Activated CD4-positive, alpha-beta T cell treated with anti-CD3 and anti-CD28 coated beads, Interleukin-2, amount 10 ng/mL, durations not matched to agents 7 days and 5 days (primary cell): ENCODE measurements at regions not wholly inside any gene's neighbourhood (a gene's known extent, or its start where the extent isn't known, plus 50 kb on each side); places are given as distances from the start of the nearest gene placed in this dataset.

Experiments used
- CTCF ChIA-PET: fragments of 350-600 bp; sonication (Branson Sonifier 250); formaldehyde crosslinking; loops from one replicate; lab custom pipeline; 2021; ENCODE audit warnings: antibody characterized with exemption; lab: Charles Lee
- POLR2A ChIA-PET: fragments of 350-600 bp; sonication (Branson Sonifier 250); formaldehyde crosslinking; loops from one replicate; lab custom pipeline; 2021; ENCODE audit warnings: antibody characterized with exemption; lab: Charles Lee
- DNase-seq: peaks from one replicate; pipeline ENCODE4 v3.0.0-alpha.2; 2020
- H3K27ac Mint-ChIP-seq: one replicate; pipeline ENCODE4 v1.8.0; 2021; ENCODE audit warnings: mild to moderate bottlenecking, moderate library complexity, mixed read lengths
- H3K27me3 Mint-ChIP-seq: one replicate; pipeline ENCODE4 v1.8.0; 2021; ENCODE audit warnings: mixed read lengths
- H3K36me3 Mint-ChIP-seq: one replicate; pipeline ENCODE4 v1.8.0; 2021; ENCODE audit warnings: low read depth, mixed read lengths
- H3K4me1 Mint-ChIP-seq: one replicate; pipeline ENCODE4 v1.8.0; 2021; ENCODE audit warnings: mixed read lengths
- H3K4me3 Mint-ChIP-seq: one replicate; pipeline ENCODE4 v1.8.0; 2021; ENCODE audit warnings: mild to moderate bottlenecking, moderate library complexity, mixed read lengths
- H3K9me3 Mint-ChIP-seq: one replicate; pipeline ENCODE4 v1.8.0; 2021; ENCODE audit warnings: mixed read lengths

- H3K27ac Mint-ChIP-seq: peak overlapping the region; percentile 16
- no peak overlapping the region for H3K4me3 Mint-ChIP-seq
- H3K36me3 Mint-ChIP-seq: no peaks in the 10 kb centered on the region
- H3K4me1 Mint-ChIP-seq: no peaks in the 10 kb centered on the region
- no peak for DNase-seq
- H3K27me3 Mint-ChIP-seq: no peaks in the 10 kb centered on the region
- ChIA-PET CTCF (interaction anchor here (0.6 kb wide), 1 partner anchor 72 kb away, joined by 3 read pairs; no protein-coding TSS in a partner anchor), POLR2A (no interaction called here)
- H3K9me3 Mint-ChIP-seq: no peaks in the 10 kb centered on the region
Measured at GRCh38 chr9:129287619-129288305, 109.7 kb upstream of the IER5L start.

GRCh38 chr9:129285979-129286772 is 108.1 kb upstream of the IER5L start:
- peak overlapping the region; percentile 4 for H3K27ac Mint-ChIP-seq
- ChIA-PET CTCF (interaction anchor here (0.5 to 0.9 kb wide), 2 partner anchors 112 to 322 kb away, joined by 3 to 5 read pairs; no protein-coding TSS in a partner anchor), POLR2A (no interaction called here)
- H3K36me3 Mint-ChIP-seq: no peaks in the 10 kb centered on the region
- no peaks in the 10 kb centered on the region for H3K27me3 Mint-ChIP-seq
- no peaks in the 10 kb centered on the region for H3K9me3 Mint-ChIP-seq
- no peaks in the 10 kb centered on the region for H3K4me1 Mint-ChIP-seq
- H3K4me3 Mint-ChIP-seq: no peak overlapping the region
- DNase-seq: no peak

DNA sequence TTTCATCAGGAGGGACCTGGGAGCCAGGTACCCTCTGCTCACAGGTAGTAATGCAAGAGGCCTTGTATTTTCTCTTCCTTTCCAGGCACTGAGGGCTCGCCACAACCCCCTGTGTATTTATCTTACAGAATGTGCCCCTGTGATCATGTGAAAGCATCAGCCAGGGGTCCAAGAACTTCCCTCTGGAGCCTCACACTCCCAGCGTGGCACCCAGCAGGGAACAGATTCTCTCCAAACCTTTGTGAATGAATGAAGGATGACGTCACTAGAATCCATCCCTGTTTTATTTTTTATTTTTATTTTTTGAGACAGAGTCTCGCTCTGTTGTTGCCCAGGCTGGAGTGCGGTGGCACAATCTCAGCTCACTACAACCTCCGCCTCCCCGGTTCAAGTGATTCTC is 107.3 kb upstream of the IER5L start:
- ChIA-PET CTCF (no interaction called here), POLR2A (no interaction called here)
- no peaks in the 10 kb centered on the region for H3K36me3 Mint-ChIP-seq
- H3K4me3 Mint-ChIP-seq: no peak overlapping the region
- no peak for DNase-seq
- H3K27me3 Mint-ChIP-seq: no peaks in the 10 kb centered on the region
- no peak overlapping the region for H3K27ac Mint-ChIP-seq
- H3K9me3 Mint-ChIP-seq: no peaks in the 10 kb centered on the region
- H3K4me1 Mint-ChIP-seq: no peaks in the 10 kb centered on the region

GRCh38 chr9:129284607-129285291 is 106.7 kb upstream of the IER5L start:
- Mint-ChIP-seq H3K4me1 (no peaks in the 10 kb centered on the region), H3K27ac (no peak overlapping the region), H3K9me3 (no peaks in the 10 kb centered on the region), H3K36me3 (no peaks in the 10 kb centered on the region), H3K4me3 (no peak overlapping the region), H3K27me3 (no peaks in the 10 kb centered on the region)
- DNase-seq: no peak
- CTCF ChIA-PET: no interaction called here
- POLR2A ChIA-PET: no interaction called here

DNA sequence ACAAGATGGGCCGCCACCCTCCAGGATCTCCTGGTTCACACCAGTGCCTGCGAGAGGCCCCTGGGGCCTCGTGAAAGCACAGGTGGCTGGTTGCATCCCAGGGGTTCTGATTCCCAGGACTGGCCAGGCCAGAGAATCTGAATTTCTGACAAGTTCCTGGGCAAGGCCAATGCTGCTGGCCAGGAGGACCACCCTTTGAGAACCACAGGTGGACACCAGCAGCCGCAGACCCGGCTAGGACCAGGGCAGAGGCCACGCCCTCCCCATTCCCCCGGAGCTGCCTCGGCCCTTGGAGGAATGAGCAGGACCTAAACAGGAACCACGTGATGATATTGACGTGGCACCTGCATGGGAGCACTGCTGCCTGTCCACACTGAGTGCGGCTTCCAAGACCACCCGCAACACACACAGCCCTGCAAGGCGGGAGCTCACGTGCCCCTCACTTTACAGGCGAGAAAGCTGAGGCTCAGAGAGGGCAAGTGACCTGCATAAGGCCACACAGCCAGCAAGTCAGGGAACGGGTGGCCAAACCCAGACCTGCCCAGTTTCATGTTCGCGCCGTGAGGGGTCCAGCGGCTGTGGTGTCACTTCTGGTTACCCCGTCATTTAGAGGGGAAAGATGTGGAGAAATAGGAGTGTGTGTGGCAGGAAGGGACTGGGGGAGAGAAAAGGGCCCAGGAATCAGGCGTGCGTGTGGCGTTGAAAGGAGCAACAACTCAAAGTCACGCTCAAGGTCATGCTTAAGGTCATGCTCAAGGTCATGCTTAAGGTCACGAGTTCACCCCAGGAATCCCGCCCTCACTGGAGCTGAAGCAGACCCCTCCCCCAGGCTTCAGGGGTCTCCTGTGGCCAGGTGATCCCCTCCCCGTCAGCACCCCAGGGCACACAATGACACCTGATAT is 105.9 kb upstream of the IER5L start:
- Mint-ChIP-seq H3K27ac (no peak overlapping the region), H3K36me3 (no peaks in the 10 kb centered on the region), H3K27me3 (no peaks in the 10 kb centered on the region), H3K9me3 (no peaks in the 10 kb centered on the region), H3K4me1 (no peaks in the 10 kb centered on the region), H3K4me3 (no peak overlapping the region)
- CTCF ChIA-PET: no interaction called here
- DNase-seq: no peak
- POLR2A ChIA-PET: no interaction called here

- ChIA-PET CTCF (interaction anchor here (1.8 kb wide), 1 partner anchor 10 kb away, joined by 7 read pairs; no protein-coding TSS in a partner anchor), POLR2A (no interaction called here)
- H3K4me3 Mint-ChIP-seq: no peak overlapping the region
- DNase-seq: no peak
- H3K4me1 Mint-ChIP-seq: no peaks in the 10 kb centered on the region
- no peaks in the 10 kb centered on the region for H3K36me3 Mint-ChIP-seq
- H3K9me3 Mint-ChIP-seq: no peaks in the 10 kb centered on the region
- H3K27me3 Mint-ChIP-seq: no peaks in the 10 kb centered on the region
- no peak overlapping the region for H3K27ac Mint-ChIP-seq
Measured at GRCh38 chr9:129283291-129283691, 105.2 kb upstream of the IER5L start.

DNA sequence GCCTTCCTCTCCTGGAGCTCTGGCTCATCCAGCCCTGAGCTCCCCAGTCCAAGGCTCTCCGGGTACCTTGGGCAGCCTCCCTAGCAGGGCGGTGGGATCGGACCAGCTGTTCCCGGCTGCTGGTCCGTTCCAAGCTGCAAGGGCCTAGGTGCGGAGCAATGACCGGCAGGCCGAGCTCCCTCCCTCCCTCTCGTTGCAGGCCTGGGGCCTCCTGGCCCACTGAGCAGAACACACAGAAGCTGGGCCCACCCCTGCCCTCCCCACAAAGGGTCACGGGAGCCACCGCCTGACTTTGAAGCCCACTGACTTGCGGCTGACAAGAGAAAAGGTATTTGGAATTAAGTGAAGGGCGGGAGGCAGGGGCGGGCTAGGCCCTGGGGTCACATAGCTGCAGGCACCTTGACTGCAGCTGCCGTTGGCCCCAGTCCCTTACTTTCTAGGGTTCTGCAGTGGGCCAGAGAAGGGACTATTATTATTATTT is 104.7 kb upstream of the IER5L start:
- POLR2A ChIA-PET: interaction anchor here (0.6 kb wide), 1 partner anchor 62 kb away, joined by 3 read pairs; no protein-coding TSS in a partner anchor
- CTCF ChIA-PET: interaction anchor here (1.8 kb wide), 1 partner anchor 10 kb away, joined by 7 read pairs; no protein-coding TSS in a partner anchor
- no peaks in the 10 kb centered on the region for H3K27me3 Mint-ChIP-seq
- H3K36me3 Mint-ChIP-seq: no peaks in the 10 kb centered on the region
- no peaks in the 10 kb centered on the region for H3K9me3 Mint-ChIP-seq
- H3K4me1 Mint-ChIP-seq: no peaks in the 10 kb centered on the region
- no peak overlapping the region for H3K27ac Mint-ChIP-seq
- peak; percentile 4 for DNase-seq
- H3K4me3 Mint-ChIP-seq: no peak overlapping the region

- Mint-ChIP-seq H3K27ac (no peak overlapping the region), H3K36me3 (no peaks in the 10 kb centered on the region), H3K4me3 (no peak overlapping the region), H3K27me3 (no peaks in the 10 kb centered on the region), H3K9me3 (no peaks in the 10 kb centered on the region), H3K4me1 (no peaks in the 10 kb centered on the region)
- POLR2A ChIA-PET: interaction anchor here (0.6 kb wide), 1 partner anchor 61 kb away, joined by 3 read pairs; no protein-coding TSS in a partner anchor
- DNase-seq: no peak
- CTCF ChIA-PET: interaction anchor here (1.8 kb wide), 1 partner anchor 9 kb away, joined by 7 read pairs; no protein-coding TSS in a partner anchor
Measured at GRCh38 chr9:129282272-129282671, 104.2 kb upstream of the IER5L start.

GRCh38 chr9:129281506-129282145 is 103.6 kb upstream of the IER5L start:
- Mint-ChIP-seq H3K27me3 (peaks cover 4% of the 10 kb centered on the region), H3K27ac (no peak overlapping the region), H3K9me3 (no peaks in the 10 kb centered on the region), H3K4me3 (no peak overlapping the region), H3K4me1 (no peaks in the 10 kb centered on the region), H3K36me3 (no peaks in the 10 kb centered on the region)
- POLR2A ChIA-PET: interaction anchor here (0.6 kb wide), 1 partner anchor 155 kb away, joined by 3 read pairs; no protein-coding TSS in a partner anchor
- peak; percentile 3 for DNase-seq
- CTCF ChIA-PET: interaction anchor here (0.6 to 1.8 kb wide), 3 partner anchors 9 to 1770 kb away, joined by 3 to 7 read pairs (median 4); no protein-coding TSS in a partner anchor

- ChIA-PET POLR2A (interaction anchor here (0.6 kb wide), 1 partner anchor 155 kb away, joined by 3 read pairs; no protein-coding TSS in a partner anchor), CTCF (interaction anchor here (0.6 kb wide), 1 partner anchor 93 kb away, joined by 4 read pairs; no protein-coding TSS in a partner anchor)
- no peaks in the 10 kb centered on the region for H3K9me3 Mint-ChIP-seq
- peaks cover 10% of the 10 kb centered on the region for H3K27me3 Mint-ChIP-seq
- no peak for DNase-seq
- H3K36me3 Mint-ChIP-seq: no peaks in the 10 kb centered on the region
- no peak overlapping the region for H3K27ac Mint-ChIP-seq
- no peaks in the 10 kb centered on the region for H3K4me1 Mint-ChIP-seq
- H3K4me3 Mint-ChIP-seq: no peak overlapping the region
Measured at GRCh38 chr9:129280623-129281271, 102.7 kb upstream of the IER5L start.

DNA sequence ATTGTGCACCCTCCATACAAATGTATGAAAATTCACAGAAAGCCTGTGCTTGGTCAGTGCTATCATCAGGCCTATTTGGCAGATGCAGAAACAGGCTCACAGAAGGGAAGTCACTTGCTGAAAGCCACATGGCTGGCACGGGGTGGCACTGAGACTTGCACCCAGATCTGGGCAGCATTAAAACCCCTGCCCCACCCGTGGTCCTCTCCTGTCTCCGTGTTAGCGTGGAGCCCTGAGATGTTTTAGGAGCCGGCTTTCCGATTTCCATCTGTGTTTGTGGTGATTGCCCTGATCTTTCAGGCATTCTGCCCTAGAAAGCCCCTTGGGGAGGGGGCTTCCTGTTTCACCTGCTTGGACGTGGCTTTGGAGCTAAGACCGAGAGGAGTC is 102.2 kb upstream of the IER5L start:
- DNase-seq: peak; percentile 3
- H3K27me3 Mint-ChIP-seq: peaks cover 14% of the 10 kb centered on the region
- H3K36me3 Mint-ChIP-seq: no peaks in the 10 kb centered on the region
- H3K9me3 Mint-ChIP-seq: no peaks in the 10 kb centered on the region
- H3K27ac Mint-ChIP-seq: no peak overlapping the region
- no peaks in the 10 kb centered on the region for H3K4me1 Mint-ChIP-seq
- CTCF ChIA-PET: no interaction called here
- POLR2A ChIA-PET: no interaction called here
- no peak overlapping the region for H3K4me3 Mint-ChIP-seq
